ENCODE measurements at regions not wholly inside any gene's neighbourhood (a gene's known extent, or its start where the extent isn't known, plus 50 kb on each side); places are given as distances from the start of the nearest gene placed in this dataset.

DNA sequence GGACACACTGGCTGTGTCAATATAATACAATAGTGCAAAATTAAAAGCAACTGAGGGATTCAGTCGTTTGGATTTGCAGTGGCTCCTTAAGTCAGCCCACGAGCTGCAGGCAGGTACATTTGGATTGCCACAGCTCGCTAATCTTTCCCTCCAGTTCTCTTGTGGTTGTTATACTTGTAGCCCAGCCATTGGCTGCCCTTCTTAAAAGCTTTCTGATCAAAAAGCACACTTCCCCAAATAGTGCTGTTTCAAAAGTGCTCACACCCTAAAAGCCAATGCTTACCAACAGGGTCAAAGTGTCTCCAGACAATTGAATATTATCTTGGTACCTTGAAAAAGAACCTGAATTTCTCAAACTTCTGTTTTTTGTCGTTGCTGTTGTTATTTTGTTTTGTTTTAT lies 404.7 kb upstream of the FAM98A start:
- no peak overlapping the region for H4K8ac ChIP-seq (ENCODE audit: low read depth, low read length)
- no peaks in the 10 kb centered on the region for H3K36me3 ChIP-seq (ENCODE audit: control insufficient read depth, insufficient read depth, low read length)
- no peak overlapping the region for H4K5ac ChIP-seq (ENCODE audit: low read length)
- H3K9ac ChIP-seq (ENCODE audit: low read length) = no peak overlapping the region
- no peaks in the 10 kb centered on the region for H3K27me3 ChIP-seq (ENCODE audit: insufficient read depth, low read length, poor library complexity)
- no peak overlapping the region for H3K18ac ChIP-seq (ENCODE audit: low read length)
- H3K4ac ChIP-seq (ENCODE audit: low read depth, low read length) = no peak overlapping the region
- no peak overlapping the region for H3K4me3 ChIP-seq (ENCODE audit: low read length)
- no peak overlapping the region for H2BK5ac ChIP-seq (ENCODE audit: low read length)
- H3K4me2 ChIP-seq (ENCODE audit: low read length) = no peak overlapping the region
- H3K79me2 ChIP-seq (ENCODE audit: control insufficient read depth, insufficient read depth, low read length) = no peaks in the 10 kb centered on the region
- WGBS (ENCODE audit: extremely low coverage, insufficient coverage, low lambda C conversion rate) = no CpG with 5 or more reads among the region's 4 CpGs
- H2BK120ac ChIP-seq (ENCODE audit: low read depth, low read length) = no peak overlapping the region
- DNase-seq = no peak
- H3K56ac ChIP-seq (ENCODE audit: low read length) = no peak overlapping the region
- H3K79me1 ChIP-seq (ENCODE audit: low read length) = no peaks in the 10 kb centered on the region
- H3K23ac ChIP-seq (ENCODE audit: low read length) = no peak overlapping the region
- no peak overlapping the region for H2BK15ac ChIP-seq (replicated peaks; ENCODE audit: low read depth)
- no peak overlapping the region for H3K27ac ChIP-seq (ENCODE audit: low read depth, low read length)
- H3K4me1 ChIP-seq (ENCODE audit: control insufficient read depth, low read depth, low read length) = no peaks in the 10 kb centered on the region
- no peak overlapping the region for H2AK5ac ChIP-seq (ENCODE audit: low read length)

DNA sequence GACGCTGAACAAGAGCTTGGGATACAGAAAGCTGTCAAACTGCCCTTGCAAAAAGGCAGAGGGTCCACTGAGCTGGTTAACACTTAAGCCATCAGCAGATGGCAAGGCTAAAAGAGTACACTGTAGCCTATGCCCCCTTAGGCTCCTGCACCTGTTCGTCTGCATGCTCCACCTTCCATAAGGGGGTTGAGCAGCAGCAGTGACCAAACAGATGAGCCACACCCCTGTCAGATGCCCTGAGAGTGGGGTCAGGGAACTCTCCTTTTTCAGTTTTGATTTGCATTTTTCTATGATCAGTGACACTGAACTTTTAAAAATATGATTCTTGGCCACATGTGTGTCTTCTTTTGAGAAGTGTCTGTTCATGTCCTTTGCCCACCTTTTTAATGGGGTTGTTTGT lies 402.5 kb upstream of the FAM98A start:
- Histone ChIP-seq H4K5ac (ENCODE audit: low read length) (no peak overlapping the region), H3K23ac (ENCODE audit: low read length) (no peak overlapping the region), H4K8ac (ENCODE audit: low read depth, low read length) (no peak overlapping the region), H2BK15ac (replicated peaks; ENCODE audit: low read depth) (no peak overlapping the region), H3K4ac (ENCODE audit: low read depth, low read length) (no peak overlapping the region), H3K9ac (ENCODE audit: low read length) (no peak overlapping the region), H3K18ac (ENCODE audit: low read length) (no peak overlapping the region), H3K56ac (ENCODE audit: low read length) (no peak overlapping the region), H3K36me3 (ENCODE audit: control insufficient read depth, insufficient read depth, low read length) (no peaks in the 10 kb centered on the region), H3K4me1 (ENCODE audit: control insufficient read depth, low read depth, low read length) (no peaks in the 10 kb centered on the region), H2BK120ac (ENCODE audit: low read depth, low read length) (no peak overlapping the region), H3K27me3 (ENCODE audit: insufficient read depth, low read length, poor library complexity) (no peaks in the 10 kb centered on the region), H2BK5ac (ENCODE audit: low read length) (no peak overlapping the region), H3K27ac (ENCODE audit: low read depth, low read length) (no peak overlapping the region), H3K79me2 (ENCODE audit: control insufficient read depth, insufficient read depth, low read length) (no peaks in the 10 kb centered on the region), H3K79me1 (ENCODE audit: low read length) (no peaks in the 10 kb centered on the region), H3K4me3 (ENCODE audit: low read length) (no peak overlapping the region), H2AK5ac (ENCODE audit: low read length) (no peak overlapping the region), H3K4me2 (ENCODE audit: low read length) (no peak overlapping the region)
- no CpG with 5 or more reads among the region's 2 CpGs for WGBS (ENCODE audit: extremely low coverage, insufficient coverage, low lambda C conversion rate)
- DNase-seq = no peak

DNA sequence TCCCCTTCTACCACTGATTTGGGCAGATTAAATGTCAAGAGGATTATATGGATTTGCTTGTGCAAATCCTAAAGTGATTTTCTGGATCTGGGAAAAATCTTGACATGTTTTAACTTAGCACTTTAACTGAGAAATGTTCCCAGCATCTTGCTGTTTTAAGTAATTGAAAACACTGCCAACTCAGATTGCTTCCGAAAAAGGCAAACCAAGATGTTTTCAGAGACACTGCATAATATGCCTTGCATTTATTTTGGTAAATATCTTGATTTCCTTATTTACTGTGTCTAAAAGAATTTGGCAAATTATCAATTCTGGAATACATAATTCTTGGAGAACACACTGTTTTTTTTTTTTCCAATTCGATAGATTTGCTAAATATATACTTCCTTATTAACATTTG lies 385.0 kb upstream of the FAM98A start:
- DNase-seq = no peak
- Histone ChIP-seq H3K4me1 (ENCODE audit: control insufficient read depth, low read depth, low read length) (no peaks in the 10 kb centered on the region), H2BK5ac (ENCODE audit: low read length) (no peak overlapping the region), H3K79me1 (ENCODE audit: low read length) (no peaks in the 10 kb centered on the region), H2BK15ac (replicated peaks; ENCODE audit: low read depth) (no peak overlapping the region), H3K4ac (ENCODE audit: low read depth, low read length) (no peak overlapping the region), H3K4me3 (ENCODE audit: low read length) (no peak overlapping the region), H3K9ac (ENCODE audit: low read length) (no peak overlapping the region), H3K27ac (ENCODE audit: low read depth, low read length) (no peak overlapping the region), H4K5ac (ENCODE audit: low read length) (no peak overlapping the region), H4K8ac (ENCODE audit: low read depth, low read length) (no peak overlapping the region), H3K56ac (ENCODE audit: low read length) (no peak overlapping the region), H3K27me3 (ENCODE audit: insufficient read depth, low read length, poor library complexity) (no peaks in the 10 kb centered on the region), H2AK5ac (ENCODE audit: low read length) (no peak overlapping the region), H3K18ac (ENCODE audit: low read length) (no peak overlapping the region), H2BK120ac (ENCODE audit: low read depth, low read length) (no peak overlapping the region), H3K4me2 (ENCODE audit: low read length) (no peak overlapping the region), H3K23ac (ENCODE audit: low read length) (no peak overlapping the region), H3K36me3 (ENCODE audit: control insufficient read depth, insufficient read depth, low read length) (no peaks in the 10 kb centered on the region), H3K79me2 (ENCODE audit: control insufficient read depth, insufficient read depth, low read length) (no peaks in the 10 kb centered on the region)
- no CpG with 5 or more reads among the region's 2 CpGs for WGBS (ENCODE audit: extremely low coverage, insufficient coverage, low lambda C conversion rate)

DNA sequence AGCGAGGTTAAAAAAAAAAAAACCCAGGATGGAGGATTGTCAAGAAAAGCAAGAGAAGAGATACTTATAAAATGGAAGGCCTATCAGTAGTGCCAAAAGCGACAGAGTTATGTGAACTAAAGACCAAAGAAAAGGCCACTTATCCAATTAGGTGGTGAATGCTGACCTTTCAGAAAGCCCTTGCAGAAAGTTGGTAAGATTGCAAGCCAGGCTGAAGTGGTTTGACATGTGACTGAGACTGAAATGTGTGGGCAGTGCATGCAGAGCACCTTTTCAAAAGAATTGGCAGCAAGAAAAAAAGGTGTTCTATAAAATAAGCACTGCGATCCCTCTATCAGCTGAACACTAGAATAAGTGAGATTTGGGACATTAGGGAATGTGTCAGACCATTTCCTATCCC lies 379.4 kb upstream of the FAM98A start:
- Histone ChIP-seq H3K27me3 (ENCODE audit: insufficient read depth, low read length, poor library complexity) (no peaks in the 10 kb centered on the region), H3K23ac (ENCODE audit: low read length) (no peak overlapping the region), H3K4me3 (ENCODE audit: low read length) (no peak overlapping the region), H3K36me3 (ENCODE audit: control insufficient read depth, insufficient read depth, low read length) (no peaks in the 10 kb centered on the region), H3K18ac (ENCODE audit: low read length) (no peak overlapping the region), H3K4ac (ENCODE audit: low read depth, low read length) (no peak overlapping the region), H2BK120ac (ENCODE audit: low read depth, low read length) (no peak overlapping the region), H3K79me1 (ENCODE audit: low read length) (no peaks in the 10 kb centered on the region), H3K9ac (ENCODE audit: low read length) (no peak overlapping the region), H4K5ac (ENCODE audit: low read length) (no peak overlapping the region), H3K27ac (ENCODE audit: low read depth, low read length) (no peak overlapping the region), H4K8ac (ENCODE audit: low read depth, low read length) (no peak overlapping the region), H3K4me2 (ENCODE audit: low read length) (no peak overlapping the region), H3K4me1 (ENCODE audit: control insufficient read depth, low read depth, low read length) (no peaks in the 10 kb centered on the region), H3K56ac (ENCODE audit: low read length) (no peak overlapping the region), H2BK15ac (replicated peaks; ENCODE audit: low read depth) (no peak overlapping the region), H3K79me2 (ENCODE audit: control insufficient read depth, insufficient read depth, low read length) (no peaks in the 10 kb centered on the region), H2BK5ac (ENCODE audit: low read length) (no peak overlapping the region), H2AK5ac (ENCODE audit: low read length) (no peak overlapping the region)
- no peak for DNase-seq
- no CpG with 5 or more reads among the region's 3 CpGs for WGBS (ENCODE audit: extremely low coverage, insufficient coverage, low lambda C conversion rate)

DNA sequence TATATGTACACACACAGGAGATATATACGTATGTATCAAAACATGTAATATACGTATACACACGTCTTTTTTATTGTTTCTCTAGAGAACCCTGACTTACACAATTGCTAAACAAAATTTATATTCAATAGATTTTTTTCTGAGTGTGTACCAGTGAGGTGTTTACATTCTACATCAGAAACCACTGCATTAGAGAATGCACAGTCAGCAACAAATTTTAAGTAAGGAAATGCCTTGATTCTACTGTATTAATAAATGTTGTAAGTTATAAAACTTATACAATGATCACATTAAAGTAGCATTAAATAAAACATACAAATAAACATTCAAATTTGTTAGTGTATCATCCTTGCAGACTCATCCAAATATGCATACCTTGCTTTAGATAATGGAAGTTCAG lies 376.4 kb upstream of the FAM98A start:
- Histone ChIP-seq H3K27ac (ENCODE audit: low read depth, low read length) (no peak overlapping the region), H3K4me3 (ENCODE audit: low read length) (no peak overlapping the region), H3K23ac (ENCODE audit: low read length) (no peak overlapping the region), H3K4ac (ENCODE audit: low read depth, low read length) (no peak overlapping the region), H3K4me2 (ENCODE audit: low read length) (no peak overlapping the region), H4K8ac (ENCODE audit: low read depth, low read length) (no peak overlapping the region), H2BK120ac (ENCODE audit: low read depth, low read length) (no peak overlapping the region), H4K5ac (ENCODE audit: low read length) (no peak overlapping the region), H3K27me3 (ENCODE audit: insufficient read depth, low read length, poor library complexity) (no peaks in the 10 kb centered on the region), H3K79me2 (ENCODE audit: control insufficient read depth, insufficient read depth, low read length) (no peaks in the 10 kb centered on the region), H3K36me3 (ENCODE audit: control insufficient read depth, insufficient read depth, low read length) (no peaks in the 10 kb centered on the region), H2BK15ac (replicated peaks; ENCODE audit: low read depth) (no peak overlapping the region), H2AK5ac (ENCODE audit: low read length) (no peak overlapping the region), H3K4me1 (ENCODE audit: control insufficient read depth, low read depth, low read length) (no peaks in the 10 kb centered on the region), H3K79me1 (ENCODE audit: low read length) (no peaks in the 10 kb centered on the region), H3K9ac (ENCODE audit: low read length) (no peak overlapping the region), H2BK5ac (ENCODE audit: low read length) (no peak overlapping the region), H3K56ac (ENCODE audit: low read length) (no peak overlapping the region), H3K18ac (ENCODE audit: low read length) (no peak overlapping the region)
- no CpG with 5 or more reads among the region's 3 CpGs for WGBS (ENCODE audit: extremely low coverage, insufficient coverage, low lambda C conversion rate)
- DNase-seq = no peak

DNA sequence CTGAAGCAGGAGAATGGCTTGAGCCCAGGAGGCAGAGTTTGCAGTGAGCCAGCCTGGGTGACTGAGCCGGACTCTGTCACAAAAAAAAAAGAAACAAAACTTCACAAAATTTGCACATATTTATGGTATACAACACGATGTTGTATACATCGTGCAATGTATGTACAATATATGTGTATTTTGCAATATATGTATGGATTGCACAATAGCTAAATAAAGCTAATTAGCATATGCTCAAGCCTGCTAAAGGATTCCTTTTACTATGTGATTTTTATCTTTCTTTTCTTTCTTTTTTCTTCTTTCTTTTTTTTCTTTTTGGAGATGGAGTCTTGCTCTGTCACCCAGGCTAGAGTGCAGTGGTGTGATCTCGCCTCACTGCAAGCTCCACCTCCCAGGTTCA lies 368.0 kb upstream of the FAM98A start:
- no peaks in the 10 kb centered on the region for H3K27me3 ChIP-seq (ENCODE audit: insufficient read depth, low read length, poor library complexity)
- H2BK15ac ChIP-seq (replicated peaks; ENCODE audit: low read depth) = no peak overlapping the region
- no CpG with 5 or more reads among the region's 4 CpGs for WGBS (ENCODE audit: extremely low coverage, insufficient coverage, low lambda C conversion rate)
- no peak overlapping the region for H2BK120ac ChIP-seq (ENCODE audit: low read depth, low read length)
- H3K4ac ChIP-seq (ENCODE audit: low read depth, low read length) = no peak overlapping the region
- H3K9ac ChIP-seq (ENCODE audit: low read length) = no peak overlapping the region
- H3K27ac ChIP-seq (ENCODE audit: low read depth, low read length) = no peak overlapping the region
- no peak overlapping the region for H3K4me2 ChIP-seq (ENCODE audit: low read length)
- no peaks in the 10 kb centered on the region for H3K36me3 ChIP-seq (ENCODE audit: control insufficient read depth, insufficient read depth, low read length)
- H2AK5ac ChIP-seq (ENCODE audit: low read length) = no peak overlapping the region
- H3K4me3 ChIP-seq (ENCODE audit: low read length) = no peak overlapping the region
- H3K79me1 ChIP-seq (ENCODE audit: low read length) = no peaks in the 10 kb centered on the region
- DNase-seq = no peak
- H3K4me1 ChIP-seq (ENCODE audit: control insufficient read depth, low read depth, low read length) = no peaks in the 10 kb centered on the region
- no peak overlapping the region for H3K23ac ChIP-seq (ENCODE audit: low read length)
- no peak overlapping the region for H4K5ac ChIP-seq (ENCODE audit: low read length)
- H3K18ac ChIP-seq (ENCODE audit: low read length) = no peak overlapping the region
- no peak overlapping the region for H2BK5ac ChIP-seq (ENCODE audit: low read length)
- no peak overlapping the region for H4K8ac ChIP-seq (ENCODE audit: low read depth, low read length)
- no peak overlapping the region for H3K56ac ChIP-seq (ENCODE audit: low read length)
- H3K79me2 ChIP-seq (ENCODE audit: control insufficient read depth, insufficient read depth, low read length) = no peaks in the 10 kb centered on the region
